ENCODE measurements at regions not wholly inside any gene's neighbourhood (a gene's known extent, or its start where the extent isn't known, plus 50 kb on each side); places are given as distances from the start of the nearest gene placed in this dataset.

- TF ChIP-seq, protein P1, sequence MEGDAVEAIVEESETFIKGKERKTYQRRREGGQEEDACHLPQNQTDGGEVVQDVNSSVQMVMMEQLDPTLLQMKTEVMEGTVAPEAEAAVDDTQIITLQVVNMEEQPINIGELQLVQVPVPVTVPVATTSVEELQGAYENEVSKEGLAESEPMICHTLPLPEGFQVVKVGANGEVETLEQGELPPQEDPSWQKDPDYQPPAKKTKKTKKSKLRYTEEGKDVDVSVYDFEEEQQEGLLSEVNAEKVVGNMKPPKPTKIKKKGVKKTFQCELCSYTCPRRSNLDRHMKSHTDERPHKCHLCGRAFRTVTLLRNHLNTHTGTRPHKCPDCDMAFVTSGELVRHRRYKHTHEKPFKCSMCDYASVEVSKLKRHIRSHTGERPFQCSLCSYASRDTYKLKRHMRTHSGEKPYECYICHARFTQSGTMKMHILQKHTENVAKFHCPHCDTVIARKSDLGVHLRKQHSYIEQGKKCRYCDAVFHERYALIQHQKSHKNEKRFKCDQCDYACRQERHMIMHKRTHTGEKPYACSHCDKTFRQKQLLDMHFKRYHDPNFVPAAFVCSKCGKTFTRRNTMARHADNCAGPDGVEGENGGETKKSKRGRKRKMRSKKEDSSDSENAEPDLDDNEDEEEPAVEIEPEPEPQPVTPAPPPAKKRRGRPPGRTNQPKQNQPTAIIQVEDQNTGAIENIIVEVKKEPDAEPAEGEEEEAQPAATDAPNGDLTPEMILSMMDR (IDR thresholded peaks at IDR 0.05; ENCODE audit: extremely low read depth, insufficient read depth, missing control alignments), result no peak
- in situ Hi-C loops (cut with MboI; ENCODE audit: low pct_unique_long_range_greater_than_20kb, low sequenced_read_pairs, unreplicated experiment), result no loop called here
- no peak for DNase-seq (ENCODE audit: low spot score)
Observed at GRCh38 chr18:40356168-40356567, 1598.9 kb upstream of the PIK3C3 start.

DNA sequence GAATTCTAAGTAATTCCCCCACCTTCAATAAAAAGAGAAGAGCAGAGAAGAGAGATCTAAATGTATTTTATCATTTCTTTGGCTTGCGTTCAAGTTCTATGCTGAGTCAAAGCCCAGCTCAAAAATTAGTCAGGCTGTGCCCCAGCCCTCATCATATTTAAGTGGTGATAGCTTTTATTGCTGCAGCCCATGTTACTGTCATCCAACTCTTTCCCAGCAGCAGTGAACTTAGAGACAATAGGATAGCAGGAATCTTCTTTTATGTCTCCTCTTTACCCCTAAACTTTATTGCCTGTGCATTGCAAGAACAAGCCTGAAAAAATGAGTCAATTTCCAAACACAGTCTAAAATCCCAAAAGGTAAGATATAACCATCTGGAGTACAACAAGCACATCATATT, 1599.3 kb upstream of the PIK3C3 start:
- no peak for DNase-seq (ENCODE audit: low spot score)
- in situ Hi-C loops (cut with MboI; ENCODE audit: low pct_unique_long_range_greater_than_20kb, low sequenced_read_pairs, unreplicated experiment), result no loop called here

GRCh38 chr18:40348196-40348595, 1606.8 kb upstream of the PIK3C3 start:
- DNase-seq (ENCODE audit: low spot score), result no peak
- TF ChIP-seq, protein P1 (IDR thresholded peaks at IDR 0.05; ENCODE audit: extremely low read depth, insufficient read depth, missing control alignments), result no peak
- in situ Hi-C loops (cut with MboI; ENCODE audit: low pct_unique_long_range_greater_than_20kb, low sequenced_read_pairs, unreplicated experiment), result no loop called here

More for the DNA sequence above, 1599.3 kb upstream of the PIK3C3 start:
- TF ChIP-seq, protein P1 (IDR thresholded peaks at IDR 0.05; ENCODE audit: extremely low read depth, insufficient read depth, missing control alignments), result no peak

DNA sequence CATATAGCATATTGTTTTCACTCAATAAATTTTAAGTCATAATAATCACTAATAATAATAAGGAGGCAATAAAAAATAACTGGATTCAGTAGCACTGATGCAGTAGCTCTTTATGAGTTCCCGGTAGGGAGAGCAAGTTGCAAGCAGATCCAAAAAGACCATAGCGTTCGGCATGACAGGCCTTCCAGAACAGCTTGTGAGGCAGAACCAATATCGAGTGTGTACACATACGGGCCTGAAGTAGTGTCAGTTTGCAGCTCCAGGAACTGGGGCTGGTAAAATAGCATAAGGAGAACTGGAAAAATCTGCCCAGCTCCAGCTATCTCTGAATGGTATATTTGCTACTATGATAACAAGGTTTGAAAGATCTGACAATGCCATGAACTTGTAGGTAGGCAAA, 1607.8 kb upstream of the PIK3C3 start:
- DNase-seq (ENCODE audit: low spot score), result no peak
- TF ChIP-seq, protein P1 (IDR thresholded peaks at IDR 0.05; ENCODE audit: extremely low read depth, insufficient read depth, missing control alignments), result no peak
- in situ Hi-C loops (cut with MboI; ENCODE audit: low pct_unique_long_range_greater_than_20kb, low sequenced_read_pairs, unreplicated experiment), result no loop called here

GRCh38 chr18:40346146-40346545, 1608.9 kb upstream of the PIK3C3 start:
- TF ChIP-seq, protein P1 (IDR thresholded peaks at IDR 0.05; ENCODE audit: extremely low read depth, insufficient read depth, missing control alignments), result no peak
- no peak for DNase-seq (ENCODE audit: low spot score)
- in situ Hi-C loops (cut with MboI; ENCODE audit: low pct_unique_long_range_greater_than_20kb, low sequenced_read_pairs, unreplicated experiment), result no loop called here

DNA sequence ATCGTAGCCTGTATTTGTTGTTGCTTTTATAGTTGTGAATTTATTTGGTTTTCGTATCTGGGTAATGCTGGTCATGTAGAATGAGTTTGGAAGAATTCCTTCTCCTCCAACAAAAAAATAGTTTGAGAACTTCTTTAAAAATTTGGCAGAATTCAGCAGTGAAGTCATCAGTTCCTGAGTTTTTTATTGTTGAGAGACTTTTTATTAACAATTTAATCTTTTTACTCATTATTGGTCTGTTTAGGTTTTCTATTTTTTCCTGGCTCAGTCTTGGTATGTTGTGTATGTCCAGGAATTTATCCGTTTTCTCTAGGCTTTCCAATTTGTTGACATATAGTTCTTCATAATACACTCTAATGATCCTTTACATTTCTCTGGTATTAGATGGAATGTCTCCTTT, 1613.3 kb upstream of the PIK3C3 start:
- TF ChIP-seq, protein P1 (IDR thresholded peaks at IDR 0.05; ENCODE audit: extremely low read depth, insufficient read depth, missing control alignments), result no peak

GRCh38 chr18:40338284-40338683, 1616.8 kb upstream of the PIK3C3 start:
- DNase-seq (ENCODE audit: low spot score), result no peak
- TF ChIP-seq, protein P1 (IDR thresholded peaks at IDR 0.05; ENCODE audit: extremely low read depth, insufficient read depth, missing control alignments), result no peak
- in situ Hi-C loops (cut with MboI; ENCODE audit: low pct_unique_long_range_greater_than_20kb, low sequenced_read_pairs, unreplicated experiment), result no loop called here

More for the DNA sequence above, 1613.3 kb upstream of the PIK3C3 start:
- in situ Hi-C loops (cut with MboI; ENCODE audit: low pct_unique_long_range_greater_than_20kb, low sequenced_read_pairs, unreplicated experiment), result no loop called here
- DNase-seq (ENCODE audit: low spot score), result no peak
